HepG2 (cell line): ENCODE measurements at regions not wholly inside any gene's neighbourhood (a gene's known extent, or its start where the extent isn't known, plus 50 kb on each side); places are given as distances from the start of the nearest gene placed in this dataset.
"Not testable (repeated sequence)": the region's sequence is repeated elsewhere in the genome, so short reads cannot be mapped to it uniquely, and the experiment has no call there.

Source experiments
- ATAC-seq: fragments of 200-7000 bp; cut with Tn5 transposase; 3 replicates; pipeline ENCODE4 v1.9.1; 2020; ENCODE audit warnings: mild to moderate bottlenecking, moderate library complexity
- BruUV-seq: library from RNA; stranded (reverse); fragments of 400-500 nt; replicated peaks from 2 replicates; lab custom pipeline; 2021; lab: Mats Ljungman, UMichigan
- CTCF ChIA-PET: fragments of 300-600 bp; formaldehyde crosslinking; extraction: SDS; loops from one replicate; lab custom pipeline; 2021; ENCODE audit warnings: low total read pairs, inconsistent platforms, low intra/inter-chr PET ratio; lab: Yijun Ruan, JAX
- POLR2A ChIA-PET: fragments of 350-600 bp; sonication (Branson Sonifier 250); formaldehyde crosslinking; loops from one replicate; lab custom pipeline; 2020; ENCODE audit warnings: antibody characterized with exemption, inconsistent platforms; lab: Yijun Ruan, JAX
- DNase-seq: peaks from one replicate; pipeline ENCODE4 v3.0.0-alpha.2; 2015; ENCODE audit warnings: low spot score
- FAIRE-seq: peaks from 3 replicates; lab custom pipeline; 2011; peaks lifted over from hg19 to GRCh38; lab: Jason Lieb, UNC
- H2AFZ ChIP-seq: one replicate; pipeline ENCODE4 v1.6.1; 2011; ENCODE audit warnings: low read length, inconsistent platforms
- H3K27ac ChIP-seq: fragments of 300-600 bp; 3 replicates; pipeline ENCODE4 v1.8.0; 2011; ENCODE audit warnings: mixed run types, mild to moderate bottlenecking, mixed read lengths, low read length, inconsistent platforms; ENCODE audit not compliant: insufficient read depth; ENCODE audit errors: extremely low read length
- H3K27me3 ChIP-seq, 2 experiments: fragments of 200-600 bp in 1 of 2; 2 replicates in 1 of 2; 3 replicates in 1 of 2; pipeline versions ENCODE4 v1.6.0 to v1.8.0; 2011; ENCODE audit warnings: low read length in 2 of 2, mild to moderate bottlenecking in 2 of 2, moderate library complexity in 2 of 2, inconsistent platforms in 1 of 2; ENCODE audit not compliant: insufficient read depth in 2 of 2, control insufficient read depth in 1 of 2
- H3K36me3 ChIP-seq, 2 experiments: fragments of 200-600 bp in 1 of 2; replicated peaks in 1 of 2; 2 replicates in 1 of 2; 3 replicates in 1 of 2; pipeline versions ENCODE4 v1.5.1 to v1.8.0; 2011; ENCODE audit warnings: low read length in 2 of 2, inconsistent platforms in 1 of 2; ENCODE audit not compliant: insufficient read depth in 2 of 2, control insufficient read depth in 1 of 2
- H3K4me1 ChIP-seq: 2 replicates; pipeline ENCODE4 v1.5.1; 2012; ENCODE audit warnings: low read length, inconsistent platforms; ENCODE audit not compliant: insufficient read depth
- H3K4me2 ChIP-seq: 2 replicates; pipeline ENCODE4 v1.6.0; 2011; ENCODE audit warnings: low read depth, low read length, inconsistent platforms
- H3K4me3 ChIP-seq, 3 experiments: fragments of 200-600 bp in 1 of 3; sonication (generic), shearing (Covaris generic) in 1 of 3; replicated peaks in 1 of 3; 2 replicates each; pipeline ENCODE4 v1.5.1; 2011 to 2016; ENCODE audit warnings: low read length in 3 of 3, inconsistent platforms in 2 of 3, low read depth in 2 of 3, mild to moderate bottlenecking in 2 of 3, control low read depth in 1 of 3, mixed read lengths in 1 of 3; ENCODE audit not compliant: insufficient read depth in 1 of 3
- H3K79me2 ChIP-seq: one replicate; pipeline ENCODE4 v1.6.1; 2011; ENCODE audit warnings: low read length, inconsistent platforms; ENCODE audit not compliant: insufficient read depth
- H3K9ac ChIP-seq: 2 replicates; pipeline ENCODE4 v1.6.0; 2011; ENCODE audit warnings: mild to moderate bottlenecking, low read depth, low read length, inconsistent platforms; ENCODE audit not compliant: insufficient read depth
- H3K9me3 ChIP-seq: 2 replicates; pipeline ENCODE4 v1.5.1; 2012; ENCODE audit warnings: mild to moderate bottlenecking, low read length
- H4K20me1 ChIP-seq: 2 replicates; pipeline ENCODE4 v1.6.0; 2011; ENCODE audit warnings: inconsistent platforms, mild to moderate bottlenecking, low read length, moderate library complexity; ENCODE audit not compliant: insufficient read depth
- HNF4A ChIP-seq: sonication (generic); formaldehyde crosslinking; IDR thresholded peaks from 2 replicates; pipeline ENCODE4 v1.4.0; 2020; ENCODE audit warnings: missing genetic modification reagents
- NCOA5 ChIP-seq: sonication (generic); formaldehyde crosslinking; IDR thresholded peaks from 2 replicates; pipeline ENCODE4 v1.4.0; 2020; ENCODE audit warnings: missing genetic modification reagents
- SP140L ChIP-seq: sonication (generic); formaldehyde crosslinking; IDR thresholded peaks from 2 replicates; pipeline ENCODE4 v1.4.0; 2020; ENCODE audit warnings: missing genetic modification reagents, borderline replicate concordance
- ZFP41 ChIP-seq: sonication (generic); formaldehyde crosslinking; IDR thresholded peaks from 2 replicates; pipeline ENCODE4 v1.4.0; 2020; ENCODE audit warnings: mild to moderate bottlenecking, missing genetic modification reagents, borderline replicate concordance
- ZNF160 ChIP-seq: sonication (generic); formaldehyde crosslinking; IDR thresholded peaks from 2 replicates; pipeline ENCODE4 v1.8.0; 2022; ENCODE audit warnings: mild to moderate bottlenecking, inconsistent platforms, missing genetic modification reagents
- ZNF224 ChIP-seq: sonication (generic); formaldehyde crosslinking; IDR thresholded peaks from 2 replicates; pipeline ENCODE4 v1.5.0; 2020; ENCODE audit warnings: mild to moderate bottlenecking, missing genetic modification reagents
- ZNF296 ChIP-seq: sonication (generic); formaldehyde crosslinking; conservative IDR thresholded peaks from 2 replicates; pipeline ENCODE4 v1.5.0; 2020; ENCODE audit warnings: mild to moderate bottlenecking, missing genetic modification reagents
- ZNF605 ChIP-seq: sonication (generic); formaldehyde crosslinking; IDR thresholded peaks from 2 replicates; pipeline ENCODE4 v1.8.0; 2022; ENCODE audit warnings: mild to moderate bottlenecking, missing genetic modification reagents
- WGBS: methylation state at CpG from one replicate; pipeline ENCODE4 v1.1.6; 2017; ENCODE audit warnings: low lambda C conversion rate; 5-methylcytosine and 5-hydroxymethylcytosine counted together
- in situ Hi-C: cut with HindIII; loops from 2 replicates; pipeline ENCODE4 v1.10.0; 2017; ENCODE audit warnings: low pct_unique_long_range_greater_than_20kb; ENCODE audit not compliant: extremely low pct_ligation_motif_present
- intact Hi-C: fragments of 100-400 bp; cut with micrococcal nuclease; formaldehyde crosslinking; loops from one replicate; pipeline ENCODE4 v1.10.0; 2022; ENCODE audit not compliant: unreplicated experiment
- TF ChIP-seq, protein P1 (sequence below): sonication (generic); formaldehyde crosslinking; IDR thresholded peaks from 2 replicates; pipeline ENCODE4 v1.4.0; 2020; ENCODE audit warnings: mild to moderate bottlenecking, missing genetic modification reagents
- TF ChIP-seq, protein P2 (sequence below): sonication (generic); formaldehyde crosslinking; IDR thresholded peaks from 2 replicates; pipeline ENCODE4 v1.8.0; 2022; ENCODE audit warnings: missing genetic modification reagents, low read depth, mild to moderate bottlenecking, borderline replicate concordance
- TF ChIP-seq, protein P3 (sequence below): sonication (generic); formaldehyde crosslinking; IDR thresholded peaks from 2 replicates; pipeline ENCODE4 v1.5.0; 2020; ENCODE audit warnings: mild to moderate bottlenecking, missing genetic modification reagents
- TF ChIP-seq, protein P4 (sequence below): sonication (generic); formaldehyde crosslinking; IDR thresholded peaks from 2 replicates; pipeline ENCODE4 v1.5.0; 2020; ENCODE audit warnings: mild to moderate bottlenecking, missing genetic modification reagents, borderline replicate concordance

DNA sequence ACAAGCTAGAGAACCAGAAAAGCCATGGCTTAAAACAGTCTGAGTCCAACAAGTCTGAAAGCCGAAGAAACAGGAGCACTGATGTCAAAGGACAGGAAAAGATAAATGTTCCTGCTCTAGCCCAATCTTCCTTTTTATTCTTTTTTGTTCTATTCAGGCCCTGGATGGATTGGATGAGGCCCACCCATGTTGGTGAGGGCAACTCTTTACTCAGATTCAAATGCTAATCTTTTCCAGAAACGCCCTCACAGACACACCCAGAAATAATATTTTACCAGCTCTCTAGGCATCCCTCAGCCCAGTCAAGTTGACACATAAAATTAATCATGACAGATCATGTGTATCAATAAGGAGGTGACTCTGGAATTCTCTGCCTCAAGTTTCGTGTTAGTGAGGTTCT, 1002.7 kb downstream of the STPG2 start:
- no peaks in the 10 kb centered on the region for H3K4me1 ChIP-seq
- in situ Hi-C loops (no loop called here), intact Hi-C loops (no loop called here)
- H2AFZ ChIP-seq = no peak overlapping the region
- no TSS peak for BruUV-seq
- TF ChIP-seq ZNF160 (CRISPR knock-in tag) (no peak), ZNF605 (CRISPR knock-in tag) (no peak), ZNF224 (no peak), HNF4A (CRISPR knock-in tag) (no peak), ZFP41 (CRISPR knock-in tag) (no peak), ZNF296 (CRISPR knock-in tag) (no peak), SP140L (CRISPR knock-in tag) (no peak), NCOA5 (CRISPR knock-in tag) (no peak)
- TF ChIP-seq, protein P1, sequence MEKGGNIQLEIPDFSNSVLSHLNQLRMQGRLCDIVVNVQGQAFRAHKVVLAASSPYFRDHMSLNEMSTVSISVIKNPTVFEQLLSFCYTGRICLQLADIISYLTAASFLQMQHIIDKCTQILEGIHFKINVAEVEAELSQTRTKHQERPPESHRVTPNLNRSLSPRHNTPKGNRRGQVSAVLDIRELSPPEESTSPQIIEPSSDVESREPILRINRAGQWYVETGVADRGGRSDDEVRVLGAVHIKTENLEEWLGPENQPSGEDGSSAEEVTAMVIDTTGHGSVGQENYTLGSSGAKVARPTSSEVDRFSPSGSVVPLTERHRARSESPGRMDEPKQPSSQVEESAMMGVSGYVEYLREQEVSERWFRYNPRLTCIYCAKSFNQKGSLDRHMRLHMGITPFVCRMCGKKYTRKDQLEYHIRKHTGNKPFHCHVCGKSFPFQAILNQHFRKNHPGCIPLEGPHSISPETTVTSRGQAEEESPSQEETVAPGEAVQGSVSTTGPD (CRISPR knock-in tag) = no peak
- TF ChIP-seq, protein P2, sequence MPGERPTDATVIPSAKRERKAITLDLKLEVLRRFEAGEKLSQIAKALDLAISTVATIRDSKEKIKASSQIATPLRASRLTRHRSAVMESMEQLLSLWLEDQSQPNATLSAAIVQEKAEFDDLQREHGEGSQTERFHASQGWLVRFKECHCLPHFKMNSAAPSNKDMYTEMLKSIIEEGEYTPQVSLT (CRISPR knock-in tag) = no peak
- TF ChIP-seq, protein P3, sequence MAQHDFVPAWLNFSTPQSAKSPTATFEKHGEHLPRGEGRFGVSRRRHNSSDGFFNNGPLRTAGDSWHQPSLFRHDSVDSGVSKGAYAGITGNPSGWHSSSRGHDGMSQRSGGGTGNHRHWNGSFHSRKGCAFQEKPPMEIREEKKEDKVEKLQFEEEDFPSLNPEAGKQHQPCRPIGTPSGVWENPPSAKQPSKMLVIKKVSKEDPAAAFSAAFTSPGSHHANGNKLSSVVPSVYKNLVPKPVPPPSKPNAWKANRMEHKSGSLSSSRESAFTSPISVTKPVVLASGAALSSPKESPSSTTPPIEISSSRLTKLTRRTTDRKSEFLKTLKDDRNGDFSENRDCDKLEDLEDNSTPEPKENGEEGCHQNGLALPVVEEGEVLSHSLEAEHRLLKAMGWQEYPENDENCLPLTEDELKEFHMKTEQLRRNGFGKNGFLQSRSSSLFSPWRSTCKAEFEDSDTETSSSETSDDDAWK (CRISPR knock-in tag) = no peak
- TF ChIP-seq, protein P4, sequence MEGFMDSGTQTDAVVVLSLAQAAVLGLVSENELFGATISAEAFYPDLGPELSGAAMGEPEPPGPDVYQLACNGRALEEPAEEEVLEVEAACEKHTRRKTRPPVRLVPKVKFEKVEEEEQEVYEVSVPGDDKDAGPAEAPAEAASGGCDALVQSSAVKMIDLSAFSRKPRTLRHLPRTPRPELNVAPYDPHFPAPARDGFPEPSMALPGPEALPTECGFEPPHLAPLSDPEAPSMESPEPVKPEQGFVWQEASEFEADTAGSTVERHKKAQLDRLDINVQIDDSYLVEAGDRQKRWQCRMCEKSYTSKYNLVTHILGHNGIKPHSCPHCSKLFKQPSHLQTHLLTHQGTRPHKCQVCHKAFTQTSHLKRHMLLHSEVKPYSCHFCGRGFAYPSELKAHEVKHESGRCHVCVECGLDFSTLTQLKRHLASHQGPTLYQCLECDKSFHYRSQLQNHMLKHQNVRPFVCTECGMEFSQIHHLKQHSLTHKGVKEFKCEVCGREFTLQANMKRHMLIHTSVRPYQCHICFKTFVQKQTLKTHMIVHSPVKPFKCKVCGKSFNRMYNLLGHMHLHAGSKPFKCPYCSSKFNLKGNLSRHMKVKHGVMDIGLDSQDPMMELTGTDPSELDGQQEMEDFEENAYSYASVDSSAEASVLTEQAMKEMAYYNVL = no peak
- WGBS = 4% methylated on average over 3 of the region's 3 CpGs
- H3K4me3 ChIP-seq = no peak overlapping the region
- CTCF ChIA-PET = no interaction called here
- no peaks in the 10 kb centered on the region for H3K79me2 ChIP-seq
- H4K20me1 ChIP-seq = no peaks in the 10 kb centered on the region
- no peak overlapping the region for H3K9ac ChIP-seq
- no peaks in the 10 kb centered on the region for H3K27me3 ChIP-seq
- no peak overlapping the region for H3K27ac ChIP-seq
- no peaks in the 10 kb centered on the region for H3K36me3 ChIP-seq
- ATAC-seq = no peak
- no peak for FAIRE-seq
- no peak for DNase-seq
- POLR2A ChIA-PET = no interaction called here
- H3K4me2 ChIP-seq = no peak overlapping the region
- no peaks in the 10 kb centered on the region; the same call in 1 of the 2 replicates for H3K9me3 ChIP-seq

DNA sequence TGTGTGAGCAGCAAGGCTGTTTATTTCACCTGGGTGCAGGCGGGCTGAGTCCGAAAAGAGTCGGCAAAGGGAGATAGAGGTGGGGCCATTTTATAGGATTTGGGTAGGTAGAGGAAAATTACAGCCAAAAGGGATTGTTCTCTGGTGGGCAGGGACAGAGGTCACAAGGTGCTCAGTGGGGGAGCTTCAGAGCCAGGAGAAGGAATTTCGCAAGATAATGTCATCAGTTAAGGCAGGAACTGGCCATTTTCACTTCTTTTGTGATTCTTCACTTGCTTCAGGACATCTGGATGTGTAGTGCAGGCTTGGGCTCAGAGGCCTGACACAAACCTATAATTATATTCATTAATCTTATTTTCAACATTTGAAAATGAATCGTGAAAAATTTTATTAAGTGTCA, 1001.9 kb downstream of the STPG2 start:
- BruUV-seq, ATAC-seq, intact Hi-C loops, FAIRE-seq, H3K9ac ChIP-seq, H3K36me3 ChIP-seq, POLR2A ChIA-PET, H3K9me3 ChIP-seq, H4K20me1 ChIP-seq, H2AFZ ChIP-seq, DNase-seq, H3K4me3 ChIP-seq, H3K79me2 ChIP-seq, H3K27me3 ChIP-seq, H3K4me1 ChIP-seq, CTCF ChIA-PET, H3K4me2 ChIP-seq, H3K27ac ChIP-seq, in situ Hi-C loops: not testable (repeated sequence)
- 33% methylated on average over 5 of the region's 5 CpGs for WGBS
